ENCODE measurements at regions not wholly inside any gene's neighbourhood (a gene's known extent, or its start where the extent isn't known, plus 50 kb on each side); places are given as distances from the start of the nearest gene placed in this dataset.

DNA sequence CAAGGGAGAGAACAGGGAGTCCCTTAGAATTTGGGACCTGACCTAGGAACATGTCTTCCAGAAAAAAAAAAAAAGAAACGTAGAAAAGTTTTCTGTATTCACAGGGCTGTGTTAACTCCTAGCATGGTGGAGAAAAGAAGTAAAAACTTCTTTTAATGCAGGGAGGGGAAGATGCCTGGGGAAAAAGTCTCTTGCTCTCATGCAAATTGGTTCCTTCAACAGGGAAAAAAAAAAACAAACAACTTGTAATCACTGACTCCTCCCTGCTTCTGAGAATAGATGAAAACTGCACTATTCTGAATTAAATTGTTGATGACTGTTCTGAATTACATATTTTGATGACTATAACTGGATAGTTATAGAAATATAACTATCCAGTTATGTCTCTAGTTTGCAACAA lies 933.2 kb downstream of the TRIB2 start:
- TF ChIP-seq, protein P1, sequence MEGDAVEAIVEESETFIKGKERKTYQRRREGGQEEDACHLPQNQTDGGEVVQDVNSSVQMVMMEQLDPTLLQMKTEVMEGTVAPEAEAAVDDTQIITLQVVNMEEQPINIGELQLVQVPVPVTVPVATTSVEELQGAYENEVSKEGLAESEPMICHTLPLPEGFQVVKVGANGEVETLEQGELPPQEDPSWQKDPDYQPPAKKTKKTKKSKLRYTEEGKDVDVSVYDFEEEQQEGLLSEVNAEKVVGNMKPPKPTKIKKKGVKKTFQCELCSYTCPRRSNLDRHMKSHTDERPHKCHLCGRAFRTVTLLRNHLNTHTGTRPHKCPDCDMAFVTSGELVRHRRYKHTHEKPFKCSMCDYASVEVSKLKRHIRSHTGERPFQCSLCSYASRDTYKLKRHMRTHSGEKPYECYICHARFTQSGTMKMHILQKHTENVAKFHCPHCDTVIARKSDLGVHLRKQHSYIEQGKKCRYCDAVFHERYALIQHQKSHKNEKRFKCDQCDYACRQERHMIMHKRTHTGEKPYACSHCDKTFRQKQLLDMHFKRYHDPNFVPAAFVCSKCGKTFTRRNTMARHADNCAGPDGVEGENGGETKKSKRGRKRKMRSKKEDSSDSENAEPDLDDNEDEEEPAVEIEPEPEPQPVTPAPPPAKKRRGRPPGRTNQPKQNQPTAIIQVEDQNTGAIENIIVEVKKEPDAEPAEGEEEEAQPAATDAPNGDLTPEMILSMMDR (IDR thresholded peaks at IDR 0.05): no peak
- TF ChIP-seq POLR2AphosphoS5 (IDR thresholded peaks at IDR 0.05) (no peak), EP300 (IDR thresholded peaks at IDR 0.05) (no peak), POLR2A (IDR thresholded peaks at IDR 0.05) (no peak)

Measured in suprapubic skin (tissue), 4 donors.